Iris pigment epithelial cell (primary cell): ENCODE measurements at regions not wholly inside any gene's neighbourhood (a gene's known extent, or its start where the extent isn't known, plus 50 kb on each side); places are given as distances from the start of the nearest gene placed in this dataset.

Source experiments
- DNase-seq: peaks from one replicate; pipeline ENCODE4 v3.0.0-alpha.2; 2011; ENCODE audit warnings: low read depth

DNA sequence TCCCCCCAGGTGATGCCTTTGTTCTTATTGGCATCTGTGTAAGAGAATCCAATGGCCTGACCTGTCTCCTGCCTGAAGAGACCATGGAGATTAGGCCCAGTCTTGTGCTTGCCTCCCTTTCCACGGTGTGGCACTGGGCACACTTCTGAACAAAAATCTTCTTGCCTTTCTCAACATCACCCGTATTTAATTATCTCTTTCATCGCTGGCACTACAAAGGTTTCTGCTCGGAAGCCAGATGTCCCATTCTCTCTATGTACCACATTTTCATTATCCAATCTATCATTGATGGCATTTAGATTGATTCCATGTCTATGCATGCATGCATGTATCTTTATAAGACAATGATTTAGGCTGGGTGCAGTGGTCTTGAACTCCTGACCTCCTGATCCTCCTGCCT is 74.3 kb downstream of the SLC25A15 start:
- DNase-seq: no peak

DNA sequence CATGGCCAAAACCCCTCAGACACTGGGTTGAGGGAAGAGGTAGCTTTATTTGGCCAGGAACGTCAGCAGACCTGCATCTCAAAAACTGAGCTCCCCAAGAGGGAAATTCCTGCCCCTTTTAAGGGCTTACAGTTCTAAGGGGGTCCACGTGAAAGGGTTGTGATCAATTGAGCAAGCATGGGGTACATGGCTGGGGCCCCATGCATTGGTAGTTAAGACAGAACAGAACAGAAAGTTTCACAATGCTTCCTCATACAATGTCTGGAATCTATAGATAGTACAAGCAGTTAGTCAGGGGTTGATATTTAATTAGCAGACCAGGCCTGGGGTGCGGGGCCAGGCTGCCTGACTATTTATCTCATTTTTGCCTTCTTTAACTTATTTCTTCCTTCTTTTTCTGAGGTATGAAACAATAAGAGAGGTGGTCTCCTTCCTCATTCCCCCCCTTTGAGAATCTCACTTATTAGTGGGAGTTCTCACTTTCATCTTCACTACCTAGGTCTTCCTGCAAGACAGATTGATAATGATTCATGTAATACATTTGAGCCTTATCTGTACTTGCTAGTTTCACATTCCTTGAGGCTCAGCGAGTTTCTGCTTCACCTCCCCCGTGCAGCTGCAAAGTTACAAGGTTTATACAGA is 84.8 kb downstream of the SLC25A15 start:
- DNase-seq: no peak

DNA sequence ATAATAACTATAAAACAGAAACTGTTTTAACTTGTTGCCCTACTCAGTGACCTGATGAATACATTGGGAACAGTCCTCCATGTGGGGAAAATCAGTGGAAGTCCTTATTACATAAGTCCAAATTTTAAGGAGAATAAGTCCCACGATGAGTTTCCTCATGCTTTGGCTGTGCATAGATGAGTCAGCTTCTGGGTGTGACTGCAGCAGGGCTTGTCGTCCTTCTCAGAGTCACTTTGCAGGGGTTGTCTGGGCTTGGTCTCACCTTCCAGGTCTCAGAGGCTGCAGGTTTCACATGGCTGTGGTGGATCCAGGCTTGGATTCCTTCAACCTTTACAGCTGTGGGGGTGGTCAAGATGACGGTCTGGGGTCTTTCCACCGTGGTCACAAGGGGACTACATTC is 85.6 kb downstream of the SLC25A15 start:
- DNase-seq: no peak

DNA sequence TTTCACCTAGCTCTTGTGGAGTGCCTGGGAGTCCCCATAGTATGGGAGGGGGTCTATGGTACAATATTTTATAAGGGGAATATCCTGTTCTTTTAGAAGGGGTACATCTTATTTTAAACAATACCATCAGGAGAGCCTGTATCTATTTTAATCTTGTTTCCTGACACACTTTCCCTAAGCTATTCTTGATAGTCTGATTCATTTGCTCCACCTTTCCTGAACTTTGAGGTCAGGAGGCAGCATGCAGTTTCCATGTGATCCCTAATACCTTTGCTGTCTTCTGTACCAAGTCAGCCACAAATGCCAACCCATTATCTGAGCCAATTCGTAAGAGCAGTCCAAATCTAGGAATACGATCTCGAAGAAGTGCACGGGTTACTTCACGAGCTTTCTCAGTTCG is 86.2 kb downstream of the SLC25A15 start:
- DNase-seq: no peak

DNA sequence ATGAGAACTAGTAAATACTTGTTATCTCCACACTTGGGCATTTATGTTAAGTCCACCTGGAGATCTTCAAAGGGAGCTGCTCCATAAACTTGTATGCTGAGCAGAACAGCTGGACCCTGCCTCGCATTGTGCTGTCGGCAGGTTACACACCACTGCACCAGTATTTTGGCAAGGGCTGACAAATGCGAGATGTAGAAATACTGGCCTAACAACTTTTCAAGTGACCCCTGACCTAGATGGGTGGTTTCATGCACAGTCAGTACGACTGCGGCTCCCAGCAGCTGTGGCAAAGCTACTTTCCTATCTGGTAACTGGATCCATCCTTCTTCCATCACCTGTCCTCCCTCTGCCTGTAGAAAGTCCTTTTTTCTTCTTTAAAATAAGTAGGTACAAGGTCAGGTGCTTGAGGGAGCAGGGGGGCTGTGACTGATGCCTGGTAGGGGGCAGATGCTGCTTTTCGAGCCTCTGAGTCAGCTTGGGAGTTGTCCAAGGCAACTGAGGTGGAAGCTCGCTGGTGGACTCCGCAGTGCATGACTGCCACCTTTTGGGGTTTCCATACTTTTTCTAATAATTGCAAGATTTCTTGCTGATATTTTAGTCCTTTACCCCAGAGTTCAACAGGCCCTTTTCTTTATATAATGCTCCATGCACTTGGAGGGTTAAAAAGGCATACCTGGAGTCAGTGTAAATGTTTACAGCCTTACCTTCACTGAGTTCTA is 86.8 kb downstream of the SLC25A15 start:
- no peak for DNase-seq

DNA sequence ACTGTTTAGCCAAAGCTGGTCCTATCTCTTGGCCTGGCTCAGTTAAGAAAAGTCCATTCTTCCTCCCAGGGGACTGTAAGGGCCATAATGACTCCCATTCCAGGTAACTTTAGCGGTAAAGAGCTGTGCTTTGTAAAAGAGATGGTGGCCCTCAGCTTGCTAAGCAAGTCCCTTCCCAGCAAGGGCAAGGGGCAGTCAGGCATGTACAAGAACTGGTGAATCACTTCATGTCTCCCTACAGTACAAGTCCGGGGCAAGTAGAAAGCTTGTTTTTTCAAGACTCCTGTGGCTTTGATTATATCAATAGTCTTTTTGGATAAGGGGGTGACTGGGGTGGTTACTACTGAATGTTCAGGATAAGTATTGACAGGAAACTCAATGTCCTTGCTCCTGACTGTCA is 88.9 kb downstream of the SLC25A15 start:
- DNase-seq: peak; percentile 57

DNA sequence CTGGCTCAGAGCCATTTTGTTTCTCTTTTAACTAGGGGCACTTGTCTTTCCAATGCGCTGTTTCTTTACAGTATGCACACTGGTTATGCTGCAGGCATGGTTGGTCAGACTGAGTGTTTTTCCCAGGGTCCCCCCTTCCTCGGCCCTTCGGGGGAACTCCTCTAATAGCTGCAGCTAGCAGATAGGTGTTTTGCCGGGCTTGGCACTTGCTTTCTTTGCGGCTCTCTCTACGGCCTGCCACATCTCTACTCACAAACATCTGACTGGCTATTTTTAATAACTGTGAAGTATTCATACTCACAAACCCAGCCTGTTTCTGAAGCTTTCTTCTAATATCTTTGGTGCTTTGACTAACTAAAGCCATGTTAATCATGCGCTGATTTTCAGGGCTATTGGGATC is 89.4 kb downstream of the SLC25A15 start:
- no peak for DNase-seq
